HepG2 (cell line): ENCODE measurements at regions not wholly inside any gene's neighbourhood (a gene's known extent, or its start where the extent isn't known, plus 50 kb on each side); places are given as distances from the start of the nearest gene placed in this dataset.
"Not testable (repeated sequence)": the region's sequence is repeated elsewhere in the genome, so short reads cannot be mapped to it uniquely, and the experiment has no call there.

Source experiments
- ATAC-seq: fragments of 200-7000 bp; cut with Tn5 transposase; 3 replicates; pipeline ENCODE4 v1.9.1; 2020; ENCODE audit warnings: mild to moderate bottlenecking, moderate library complexity
- BruUV-seq: library from RNA; stranded (reverse); fragments of 400-500 nt; replicated peaks from 2 replicates; lab custom pipeline; 2021; lab: Mats Ljungman, UMichigan
- CTCF ChIA-PET: fragments of 300-600 bp; formaldehyde crosslinking; extraction: SDS; loops from one replicate; lab custom pipeline; 2021; ENCODE audit warnings: low total read pairs, inconsistent platforms, low intra/inter-chr PET ratio; lab: Yijun Ruan, JAX
- POLR2A ChIA-PET: fragments of 350-600 bp; sonication (Branson Sonifier 250); formaldehyde crosslinking; loops from one replicate; lab custom pipeline; 2020; ENCODE audit warnings: antibody characterized with exemption, inconsistent platforms; lab: Yijun Ruan, JAX
- DNase-seq: peaks from one replicate; pipeline ENCODE4 v3.0.0-alpha.2; 2015; ENCODE audit warnings: low spot score
- FAIRE-seq: peaks from 3 replicates; lab custom pipeline; 2011; peaks lifted over from hg19 to GRCh38; lab: Jason Lieb, UNC
- H2AFZ ChIP-seq: one replicate; pipeline ENCODE4 v1.6.1; 2011; ENCODE audit warnings: low read length, inconsistent platforms
- H3K27ac ChIP-seq: fragments of 300-600 bp; 3 replicates; pipeline ENCODE4 v1.8.0; 2011; ENCODE audit warnings: mixed run types, mild to moderate bottlenecking, mixed read lengths, low read length, inconsistent platforms; ENCODE audit not compliant: insufficient read depth; ENCODE audit errors: extremely low read length
- H3K27me3 ChIP-seq, 2 experiments: fragments of 200-600 bp in 1 of 2; 2 replicates in 1 of 2; 3 replicates in 1 of 2; pipeline versions ENCODE4 v1.6.0 to v1.8.0; 2011; ENCODE audit warnings: low read length in 2 of 2, mild to moderate bottlenecking in 2 of 2, moderate library complexity in 2 of 2, inconsistent platforms in 1 of 2; ENCODE audit not compliant: insufficient read depth in 2 of 2, control insufficient read depth in 1 of 2
- H3K36me3 ChIP-seq, 2 experiments: fragments of 200-600 bp in 1 of 2; replicated peaks in 1 of 2; 2 replicates in 1 of 2; 3 replicates in 1 of 2; pipeline versions ENCODE4 v1.5.1 to v1.8.0; 2011; ENCODE audit warnings: low read length in 2 of 2, inconsistent platforms in 1 of 2; ENCODE audit not compliant: insufficient read depth in 2 of 2, control insufficient read depth in 1 of 2
- H3K4me1 ChIP-seq: 2 replicates; pipeline ENCODE4 v1.5.1; 2012; ENCODE audit warnings: low read length, inconsistent platforms; ENCODE audit not compliant: insufficient read depth
- H3K4me2 ChIP-seq: 2 replicates; pipeline ENCODE4 v1.6.0; 2011; ENCODE audit warnings: low read depth, low read length, inconsistent platforms
- H3K4me3 ChIP-seq, 3 experiments: fragments of 200-600 bp in 1 of 3; sonication (generic), shearing (Covaris generic) in 1 of 3; replicated peaks in 1 of 3; 2 replicates each; pipeline ENCODE4 v1.5.1; 2011 to 2016; ENCODE audit warnings: low read length in 3 of 3, inconsistent platforms in 2 of 3, low read depth in 2 of 3, mild to moderate bottlenecking in 2 of 3, control low read depth in 1 of 3, mixed read lengths in 1 of 3; ENCODE audit not compliant: insufficient read depth in 1 of 3
- H3K79me2 ChIP-seq: one replicate; pipeline ENCODE4 v1.6.1; 2011; ENCODE audit warnings: low read length, inconsistent platforms; ENCODE audit not compliant: insufficient read depth
- H3K9ac ChIP-seq: 2 replicates; pipeline ENCODE4 v1.6.0; 2011; ENCODE audit warnings: mild to moderate bottlenecking, low read depth, low read length, inconsistent platforms; ENCODE audit not compliant: insufficient read depth
- H3K9me3 ChIP-seq: 2 replicates; pipeline ENCODE4 v1.5.1; 2012; ENCODE audit warnings: mild to moderate bottlenecking, low read length
- H4K20me1 ChIP-seq: 2 replicates; pipeline ENCODE4 v1.6.0; 2011; ENCODE audit warnings: inconsistent platforms, mild to moderate bottlenecking, low read length, moderate library complexity; ENCODE audit not compliant: insufficient read depth
- ZNF318 ChIP-seq: sonication (generic); formaldehyde crosslinking; IDR thresholded peaks from 2 replicates; pipeline ENCODE4 v1.4.0; 2020; ENCODE audit warnings: mild to moderate bottlenecking, missing genetic modification reagents
- WGBS: methylation state at CpG from one replicate; pipeline ENCODE4 v1.1.6; 2017; ENCODE audit warnings: low lambda C conversion rate; 5-methylcytosine and 5-hydroxymethylcytosine counted together
- in situ Hi-C: cut with HindIII; loops from 2 replicates; pipeline ENCODE4 v1.10.0; 2017; ENCODE audit warnings: low pct_unique_long_range_greater_than_20kb; ENCODE audit not compliant: extremely low pct_ligation_motif_present
- intact Hi-C: fragments of 100-400 bp; cut with micrococcal nuclease; formaldehyde crosslinking; loops from one replicate; pipeline ENCODE4 v1.10.0; 2022; ENCODE audit not compliant: unreplicated experiment

GRCh38 chr4:188665491-188666457 is 526.5 kb downstream of the TRIML1 start (continued):
- no peak for TF ChIP-seq ZNF318 (CRISPR knock-in tag)

GRCh38 chr4:188678691-188679090 is 539.5 kb downstream of the TRIML1 start:
- intact Hi-C loops, FAIRE-seq, BruUV-seq, H3K4me1 ChIP-seq, H3K4me3 ChIP-seq, POLR2A ChIA-PET, H3K27ac ChIP-seq, ATAC-seq, H2AFZ ChIP-seq, H3K27me3 ChIP-seq, H3K79me2 ChIP-seq, in situ Hi-C loops, H3K4me2 ChIP-seq, H3K36me3 ChIP-seq, H3K9me3 ChIP-seq, H4K20me1 ChIP-seq, DNase-seq, H3K9ac ChIP-seq, CTCF ChIA-PET: not testable (repeated sequence)
- 93% methylated on average over 3 of the region's 3 CpGs for WGBS
